Liver (tissue), 7 donors: ENCODE measurements at regions not wholly inside any gene's neighbourhood (a gene's known extent, or its start where the extent isn't known, plus 50 kb on each side); places are given as distances from the start of the nearest gene placed in this dataset.
"Not testable (repeated sequence)": the region's sequence is repeated elsewhere in the genome, so short reads cannot be mapped to it uniquely, and the experiment has no call there.

Experiments
- DNase-seq: peaks from one replicate; pipeline ENCODE4 v3.0.0-alpha.2; 2017; ENCODE audit warnings: low spot score
- H3K27ac ChIP-seq, 2 donors: one replicate each; pipeline ENCODE4 v1.7.0; 2013; ENCODE audit warnings: inconsistent platforms in 2 of 2, low read length in 2 of 2, control low read depth in 1 of 2, low read depth in 1 of 2, mild to moderate bottlenecking in 1 of 2
- H3K27me3 ChIP-seq, 4 donors: one replicate each; pipeline versions ENCODE4 v1.6.1 to v1.7.0; 2013; ENCODE audit warnings: low read length in 3 of 4, inconsistent platforms in 1 of 4, mild to moderate bottlenecking in 1 of 4, moderate library complexity in 1 of 4; ENCODE audit not compliant: control insufficient read depth in 4 of 4, insufficient read depth in 4 of 4
- H3K36me3 ChIP-seq, 4 donors: one replicate each; pipeline versions ENCODE4 v1.6.1 to v1.7.0; 2013; ENCODE audit warnings: low read length in 3 of 4, mild to moderate bottlenecking in 3 of 4, low read depth in 1 of 4, moderate library complexity in 1 of 4; ENCODE audit not compliant: control insufficient read depth in 4 of 4, insufficient read depth in 3 of 4
- H3K4me1 ChIP-seq, 4 donors: one replicate each; pipeline versions ENCODE4 v1.6.1 to v1.7.0; 2013; ENCODE audit warnings: low read length in 3 of 4, mild to moderate bottlenecking in 3 of 4, moderate library complexity in 1 of 4; ENCODE audit not compliant: control insufficient read depth in 4 of 4, insufficient read depth in 4 of 4
- H3K4me3 ChIP-seq, 3 donors: one replicate each; pipeline versions ENCODE4 v1.6.1 to v1.7.0; 2013; ENCODE audit warnings: low read length in 3 of 3, control low read depth in 1 of 3, low read depth in 1 of 3, mild to moderate bottlenecking in 1 of 3
- H3K9ac ChIP-seq, 2 donors: one replicate each; pipeline ENCODE4 v1.7.0; 2013; ENCODE audit warnings: low read length in 2 of 2, mild to moderate bottlenecking in 2 of 2, moderate library complexity in 2 of 2, control low read depth in 1 of 2, low read depth in 1 of 2
- H3K9me3 ChIP-seq, 4 donors: one replicate each; pipeline versions ENCODE4 v1.6.1 to v1.7.0; 2013; ENCODE audit warnings: low read length in 3 of 4; ENCODE audit not compliant: control insufficient read depth in 4 of 4
- ATF3 ChIP-seq: IDR thresholded peaks from 2 replicates; pipeline ENCODE4 v1.6.1; 2016; ENCODE audit warnings: antibody characterized with exemption
- EGR1 ChIP-seq, 2 donors: IDR thresholded peaks; 2 replicates each; pipeline ENCODE4 v1.6.1; 2016 to 2018; ENCODE audit warnings: antibody characterized with exemption in 2 of 2, low read depth in 2 of 2
- FOXA1 ChIP-seq: IDR thresholded peaks from 2 replicates; pipeline ENCODE4 v1.6.1; 2016; ENCODE audit warnings: antibody characterized with exemption
- FOXA2 ChIP-seq: IDR thresholded peaks from 2 replicates; pipeline ENCODE4 v1.6.1; 2016; ENCODE audit warnings: antibody characterized with exemption
- GABPA ChIP-seq, 2 donors: IDR thresholded peaks in 1 of 2; conservative IDR thresholded peaks in 1 of 2; 2 replicates each; pipeline ENCODE4 v1.6.1; 2016; ENCODE audit warnings: antibody characterized with exemption in 2 of 2, mild to moderate bottlenecking in 1 of 2, moderate library complexity in 1 of 2
- HNF4A ChIP-seq, 2 donors: conservative IDR thresholded peaks; 2 replicates each; pipeline ENCODE4 v1.6.1; 2016; ENCODE audit warnings: antibody characterized with exemption in 2 of 2, mild to moderate bottlenecking in 2 of 2
- HNF4G ChIP-seq: IDR thresholded peaks from 2 replicates; pipeline ENCODE4 v1.6.1; 2016; ENCODE audit warnings: antibody characterized with exemption
- JUND ChIP-seq, 2 donors: IDR thresholded peaks; 2 replicates each; pipeline ENCODE4 v1.6.1; 2016; ENCODE audit warnings: antibody characterized with exemption in 2 of 2
- MAX ChIP-seq: IDR thresholded peaks from 2 replicates; pipeline ENCODE4 v1.6.1; 2016; ENCODE audit warnings: antibody characterized with exemption
- NR2F2 ChIP-seq: IDR thresholded peaks from 2 replicates; pipeline ENCODE4 v1.6.1; 2016; ENCODE audit warnings: antibody characterized with exemption
- RAD21 ChIP-seq, 2 donors: IDR thresholded peaks; 2 replicates each; pipeline ENCODE4 v1.6.1; 2016; ENCODE audit warnings: antibody characterized with exemption in 2 of 2, mild to moderate bottlenecking in 2 of 2
- REST ChIP-seq: IDR thresholded peaks from 2 replicates; pipeline ENCODE4 v1.6.1; 2016; ENCODE audit warnings: antibody characterized with exemption, mild to moderate bottlenecking
- TAF1 ChIP-seq: conservative IDR thresholded peaks from 2 replicates; pipeline ENCODE4 v1.6.1; 2016; ENCODE audit warnings: antibody characterized with exemption, mild to moderate bottlenecking
- YY1 ChIP-seq: IDR thresholded peaks from 2 replicates; pipeline ENCODE4 v1.6.1; 2016; ENCODE audit warnings: antibody characterized with exemption, mild to moderate bottlenecking
- WGBS: extraction: QIAGEN DNeasy Blood & Tissue Kit; methylation state at CpG from one replicate; pipeline ENCODE4 v1.1.7; 2013; 5-methylcytosine and 5-hydroxymethylcytosine counted together
- donor health status: healthy.
- donor health status: healthy.
- donor health status: healthy.
- donor health status: healthy.

GRCh38 chr2:31651267-31651666 lies 70.5 kb upstream of the SRD5A2 start (continued):
- TF ChIP-seq REST: no peak
- TF ChIP-seq HNF4A (conservative IDR thresholded peaks at IDR 0.05): no peak
- no peak for TF ChIP-seq MAX
- TF ChIP-seq ATF3: no peak
- no peak for TF ChIP-seq RAD21 (IDR thresholded peaks at IDR 0.05)
- TF ChIP-seq YY1: no peak
- TF ChIP-seq NR2F2: no peak
- TF ChIP-seq TAF1: no peak

DNA sequence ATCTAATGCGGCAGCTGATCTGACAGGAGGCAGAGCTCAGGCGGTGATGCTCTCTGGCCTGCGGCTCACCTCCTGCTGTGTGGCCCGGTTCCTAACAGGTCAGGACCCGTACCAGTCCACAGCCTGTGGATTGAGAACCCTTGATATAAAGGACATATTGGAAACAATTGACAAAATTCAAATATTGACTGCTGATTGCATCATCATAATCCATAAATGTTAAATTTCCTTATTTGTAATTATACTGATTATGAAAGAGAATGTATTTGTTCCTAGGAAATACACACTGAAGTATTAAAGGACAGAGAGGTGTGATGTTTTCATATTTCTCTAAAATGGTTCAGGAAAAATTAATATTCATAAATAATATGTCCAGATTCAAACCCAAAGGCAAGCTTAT lies 63.8 kb upstream of the SRD5A2 start:
- Histone ChIP-seq H3K9me3 (no peaks in the 10 kb centered on the region), H3K9ac (no peak overlapping the region), H3K27me3 (no peaks in the 10 kb centered on the region), H3K27ac (no peak overlapping the region), H3K4me3 (no peak overlapping the region), H3K4me1 (no peaks in the 10 kb centered on the region), H3K36me3 (peaks cover 0 to 3% (median under 1%) of the 10 kb centered on the region in 4 donors)
- TF ChIP-seq FOXA1 (no peak), FOXA2 (no peak), YY1 (no peak), ATF3 (no peak), JUND (IDR thresholded peaks at IDR 0.05) (no peak), TAF1 (no peak)
- WGBS: 83% methylated on average over 5 of the region's 5 CpGs
- no peak for DNase-seq

DNA sequence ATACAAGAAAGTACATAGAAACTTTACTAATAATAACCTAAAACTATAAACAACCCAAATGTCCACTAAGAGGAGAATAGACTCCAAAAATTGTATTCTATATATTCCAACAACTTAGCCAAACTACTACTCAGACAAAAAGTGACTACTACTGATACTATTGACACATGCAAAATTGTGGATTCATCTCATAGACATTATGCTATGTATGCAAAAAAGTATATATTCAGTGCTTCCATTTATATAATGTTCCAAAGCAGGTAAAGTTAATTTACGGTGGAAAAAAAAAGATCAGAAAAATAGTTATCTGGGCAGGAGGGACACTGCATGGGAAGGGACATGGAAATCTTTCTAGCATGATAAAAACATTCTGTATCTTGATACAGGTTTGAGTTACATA lies 62.0 kb upstream of the SRD5A2 start:
- Histone ChIP-seq H3K27me3 (no peaks in the 10 kb centered on the region), H3K9ac (no peak overlapping the region), H3K4me3 (no peak overlapping the region), H3K36me3 (no peaks in the 10 kb centered on the region), H3K27ac (no peak overlapping the region), H3K4me1 (no peaks in the 10 kb centered on the region), H3K9me3 (no peaks in the 10 kb centered on the region)
- TF ChIP-seq ATF3 (no peak), FOXA1 (no peak), HNF4G (no peak), EGR1 (IDR thresholded peaks at IDR 0.05; ENCODE audit: low read depth in 2 of 2) (no peak), REST (no peak), GABPA (IDR thresholded peaks at IDR 0.05 in 1 of 2, conservative IDR thresholded peaks at IDR 0.05 in 1 of 2) (no peak), NR2F2 (no peak)
- WGBS: 95% methylated on average over 1 of the region's 1 CpG
- DNase-seq: no peak

DNA sequence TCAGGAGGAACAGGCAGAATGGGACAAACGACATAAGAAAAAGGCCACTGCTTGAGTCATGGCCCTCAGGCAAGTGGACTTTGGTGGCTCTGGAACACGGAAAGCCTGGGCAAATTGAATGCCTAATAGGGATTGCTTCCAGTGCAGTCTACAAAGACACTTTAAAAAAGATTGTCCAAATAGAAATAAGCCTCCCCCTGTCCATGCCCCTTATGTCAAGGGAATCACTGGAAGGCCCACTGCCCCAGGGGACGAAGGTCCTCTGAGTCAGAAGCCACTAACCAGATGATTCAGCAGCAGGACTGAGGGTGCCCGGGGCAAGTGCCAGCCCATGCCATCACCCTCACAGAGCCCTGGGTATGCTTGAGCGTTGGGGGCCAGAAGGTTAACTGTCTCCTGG lies 51.5 kb upstream of the SRD5A2 start:
- not testable (repeated sequence) for H3K27me3 ChIP-seq, H3K4me3 ChIP-seq, DNase-seq, H3K4me1 ChIP-seq, H3K27ac ChIP-seq, H3K9me3 ChIP-seq, H3K36me3 ChIP-seq, H3K9ac ChIP-seq
- 83% methylated on average over 5 of the region's 5 CpGs for WGBS
